HepG2 (cell line): ENCODE measurements at regions not wholly inside any gene's neighbourhood (a gene's known extent, or its start where the extent isn't known, plus 50 kb on each side); places are given as distances from the start of the nearest gene placed in this dataset.

Source experiments
- ATAC-seq: fragments of 200-7000 bp; cut with Tn5 transposase; 3 replicates; pipeline ENCODE4 v1.9.1; 2020; ENCODE audit warnings: mild to moderate bottlenecking, moderate library complexity
- BruUV-seq: library from RNA; stranded (reverse); fragments of 400-500 nt; replicated peaks from 2 replicates; lab custom pipeline; 2021; lab: Mats Ljungman, UMichigan
- CTCF ChIA-PET: fragments of 300-600 bp; formaldehyde crosslinking; extraction: SDS; loops from one replicate; lab custom pipeline; 2021; ENCODE audit warnings: low total read pairs, inconsistent platforms, low intra/inter-chr PET ratio; lab: Yijun Ruan, JAX
- POLR2A ChIA-PET: fragments of 350-600 bp; sonication (Branson Sonifier 250); formaldehyde crosslinking; loops from one replicate; lab custom pipeline; 2020; ENCODE audit warnings: antibody characterized with exemption, inconsistent platforms; lab: Yijun Ruan, JAX
- DNase-seq: peaks from one replicate; pipeline ENCODE4 v3.0.0-alpha.2; 2015; ENCODE audit warnings: low spot score
- FAIRE-seq: peaks from 3 replicates; lab custom pipeline; 2011; peaks lifted over from hg19 to GRCh38; lab: Jason Lieb, UNC
- H2AFZ ChIP-seq: one replicate; pipeline ENCODE4 v1.6.1; 2011; ENCODE audit warnings: low read length, inconsistent platforms
- H3K27ac ChIP-seq: fragments of 300-600 bp; 3 replicates; pipeline ENCODE4 v1.8.0; 2011; ENCODE audit warnings: mixed run types, mild to moderate bottlenecking, mixed read lengths, low read length, inconsistent platforms; ENCODE audit not compliant: insufficient read depth; ENCODE audit errors: extremely low read length
- H3K27me3 ChIP-seq, 2 experiments: fragments of 200-600 bp in 1 of 2; 2 replicates in 1 of 2; 3 replicates in 1 of 2; pipeline versions ENCODE4 v1.6.0 to v1.8.0; 2011; ENCODE audit warnings: low read length in 2 of 2, mild to moderate bottlenecking in 2 of 2, moderate library complexity in 2 of 2, inconsistent platforms in 1 of 2; ENCODE audit not compliant: insufficient read depth in 2 of 2, control insufficient read depth in 1 of 2
- H3K36me3 ChIP-seq, 2 experiments: fragments of 200-600 bp in 1 of 2; replicated peaks in 1 of 2; 2 replicates in 1 of 2; 3 replicates in 1 of 2; pipeline versions ENCODE4 v1.5.1 to v1.8.0; 2011; ENCODE audit warnings: low read length in 2 of 2, inconsistent platforms in 1 of 2; ENCODE audit not compliant: insufficient read depth in 2 of 2, control insufficient read depth in 1 of 2
- H3K4me1 ChIP-seq: 2 replicates; pipeline ENCODE4 v1.5.1; 2012; ENCODE audit warnings: low read length, inconsistent platforms; ENCODE audit not compliant: insufficient read depth
- H3K4me2 ChIP-seq: 2 replicates; pipeline ENCODE4 v1.6.0; 2011; ENCODE audit warnings: low read depth, low read length, inconsistent platforms
- H3K4me3 ChIP-seq, 3 experiments: fragments of 200-600 bp in 1 of 3; sonication (generic), shearing (Covaris generic) in 1 of 3; replicated peaks in 1 of 3; 2 replicates each; pipeline ENCODE4 v1.5.1; 2011 to 2016; ENCODE audit warnings: low read length in 3 of 3, inconsistent platforms in 2 of 3, low read depth in 2 of 3, mild to moderate bottlenecking in 2 of 3, control low read depth in 1 of 3, mixed read lengths in 1 of 3; ENCODE audit not compliant: insufficient read depth in 1 of 3
- H3K79me2 ChIP-seq: one replicate; pipeline ENCODE4 v1.6.1; 2011; ENCODE audit warnings: low read length, inconsistent platforms; ENCODE audit not compliant: insufficient read depth
- H3K9ac ChIP-seq: 2 replicates; pipeline ENCODE4 v1.6.0; 2011; ENCODE audit warnings: mild to moderate bottlenecking, low read depth, low read length, inconsistent platforms; ENCODE audit not compliant: insufficient read depth
- H3K9me3 ChIP-seq: 2 replicates; pipeline ENCODE4 v1.5.1; 2012; ENCODE audit warnings: mild to moderate bottlenecking, low read length
- H4K20me1 ChIP-seq: 2 replicates; pipeline ENCODE4 v1.6.0; 2011; ENCODE audit warnings: inconsistent platforms, mild to moderate bottlenecking, low read length, moderate library complexity; ENCODE audit not compliant: insufficient read depth
- CENPX ChIP-seq: sonication (generic); formaldehyde crosslinking; IDR thresholded peaks from 2 replicates; pipeline ENCODE4 v1.9.0; 2021; ENCODE audit warnings: mild to moderate bottlenecking, missing genetic modification reagents, moderate library complexity
- NFIC ChIP-seq: IDR thresholded peaks from 2 replicates; pipeline ENCODE4 v1.6.1; 2012; ENCODE audit warnings: mild to moderate bottlenecking, low read length, inconsistent platforms
- NPAS2 ChIP-seq: sonication (generic); formaldehyde crosslinking; IDR thresholded peaks from 2 replicates; pipeline ENCODE4 v1.8.0; 2022; ENCODE audit warnings: mild to moderate bottlenecking, missing genetic modification reagents, borderline replicate concordance
- ZNF644 ChIP-seq: IDR thresholded peaks from 2 replicates; pipeline ENCODE4 v1.6.1; 2016; ENCODE audit warnings: low read depth
- WGBS: methylation state at CpG from one replicate; pipeline ENCODE4 v1.1.6; 2017; ENCODE audit warnings: low lambda C conversion rate; 5-methylcytosine and 5-hydroxymethylcytosine counted together
- in situ Hi-C: cut with HindIII; loops from 2 replicates; pipeline ENCODE4 v1.10.0; 2017; ENCODE audit warnings: low pct_unique_long_range_greater_than_20kb; ENCODE audit not compliant: extremely low pct_ligation_motif_present
- intact Hi-C: fragments of 100-400 bp; cut with micrococcal nuclease; formaldehyde crosslinking; loops from one replicate; pipeline ENCODE4 v1.10.0; 2022; ENCODE audit not compliant: unreplicated experiment
- TF ChIP-seq, protein P1 (sequence below): sonication (generic); formaldehyde crosslinking; IDR thresholded peaks from 2 replicates; pipeline ENCODE4 v1.4.0; 2020; ENCODE audit warnings: missing genetic modification reagents

DNA sequence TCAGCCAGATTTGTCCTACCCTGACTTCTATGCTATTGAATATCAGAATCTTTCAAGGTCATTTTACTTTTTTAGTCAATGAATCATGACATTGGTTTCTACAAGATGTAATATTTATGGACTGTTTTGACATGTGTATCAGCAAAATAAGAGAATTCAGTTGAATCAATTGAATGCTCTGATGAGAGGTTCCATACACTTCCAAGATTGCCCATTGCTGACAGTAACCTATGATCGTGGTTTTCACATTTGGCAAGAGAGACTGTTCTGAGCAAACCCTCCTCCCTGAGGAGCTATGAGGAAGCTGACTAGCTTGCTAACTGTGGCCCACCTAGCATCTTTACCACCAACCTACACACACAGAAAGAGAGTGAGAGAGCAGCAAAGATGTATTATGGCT is 56.7 kb upstream of the FST start:
- no peak overlapping the region for H2AFZ ChIP-seq

More for the DNA sequence above, 56.7 kb upstream of the FST start:
- CTCF ChIA-PET: no interaction called here
- Histone ChIP-seq H3K36me3 (no peaks in the 10 kb centered on the region), H3K27ac (no peak overlapping the region), H3K4me1 (peaks cover 17% of the 10 kb centered on the region), H3K9me3 (no peaks in the 10 kb centered on the region), H4K20me1 (no peaks in the 10 kb centered on the region), H3K9ac (no peak overlapping the region), H3K4me2 (no peak overlapping the region), H3K79me2 (no peaks in the 10 kb centered on the region), H3K27me3 (no peaks in the 10 kb centered on the region), H3K4me3 (no peak overlapping the region)
- POLR2A ChIA-PET: no interaction called here
- no peak for TF ChIP-seq CENPX
- TF ChIP-seq NFIC: no peak
- TF ChIP-seq, protein P1, sequence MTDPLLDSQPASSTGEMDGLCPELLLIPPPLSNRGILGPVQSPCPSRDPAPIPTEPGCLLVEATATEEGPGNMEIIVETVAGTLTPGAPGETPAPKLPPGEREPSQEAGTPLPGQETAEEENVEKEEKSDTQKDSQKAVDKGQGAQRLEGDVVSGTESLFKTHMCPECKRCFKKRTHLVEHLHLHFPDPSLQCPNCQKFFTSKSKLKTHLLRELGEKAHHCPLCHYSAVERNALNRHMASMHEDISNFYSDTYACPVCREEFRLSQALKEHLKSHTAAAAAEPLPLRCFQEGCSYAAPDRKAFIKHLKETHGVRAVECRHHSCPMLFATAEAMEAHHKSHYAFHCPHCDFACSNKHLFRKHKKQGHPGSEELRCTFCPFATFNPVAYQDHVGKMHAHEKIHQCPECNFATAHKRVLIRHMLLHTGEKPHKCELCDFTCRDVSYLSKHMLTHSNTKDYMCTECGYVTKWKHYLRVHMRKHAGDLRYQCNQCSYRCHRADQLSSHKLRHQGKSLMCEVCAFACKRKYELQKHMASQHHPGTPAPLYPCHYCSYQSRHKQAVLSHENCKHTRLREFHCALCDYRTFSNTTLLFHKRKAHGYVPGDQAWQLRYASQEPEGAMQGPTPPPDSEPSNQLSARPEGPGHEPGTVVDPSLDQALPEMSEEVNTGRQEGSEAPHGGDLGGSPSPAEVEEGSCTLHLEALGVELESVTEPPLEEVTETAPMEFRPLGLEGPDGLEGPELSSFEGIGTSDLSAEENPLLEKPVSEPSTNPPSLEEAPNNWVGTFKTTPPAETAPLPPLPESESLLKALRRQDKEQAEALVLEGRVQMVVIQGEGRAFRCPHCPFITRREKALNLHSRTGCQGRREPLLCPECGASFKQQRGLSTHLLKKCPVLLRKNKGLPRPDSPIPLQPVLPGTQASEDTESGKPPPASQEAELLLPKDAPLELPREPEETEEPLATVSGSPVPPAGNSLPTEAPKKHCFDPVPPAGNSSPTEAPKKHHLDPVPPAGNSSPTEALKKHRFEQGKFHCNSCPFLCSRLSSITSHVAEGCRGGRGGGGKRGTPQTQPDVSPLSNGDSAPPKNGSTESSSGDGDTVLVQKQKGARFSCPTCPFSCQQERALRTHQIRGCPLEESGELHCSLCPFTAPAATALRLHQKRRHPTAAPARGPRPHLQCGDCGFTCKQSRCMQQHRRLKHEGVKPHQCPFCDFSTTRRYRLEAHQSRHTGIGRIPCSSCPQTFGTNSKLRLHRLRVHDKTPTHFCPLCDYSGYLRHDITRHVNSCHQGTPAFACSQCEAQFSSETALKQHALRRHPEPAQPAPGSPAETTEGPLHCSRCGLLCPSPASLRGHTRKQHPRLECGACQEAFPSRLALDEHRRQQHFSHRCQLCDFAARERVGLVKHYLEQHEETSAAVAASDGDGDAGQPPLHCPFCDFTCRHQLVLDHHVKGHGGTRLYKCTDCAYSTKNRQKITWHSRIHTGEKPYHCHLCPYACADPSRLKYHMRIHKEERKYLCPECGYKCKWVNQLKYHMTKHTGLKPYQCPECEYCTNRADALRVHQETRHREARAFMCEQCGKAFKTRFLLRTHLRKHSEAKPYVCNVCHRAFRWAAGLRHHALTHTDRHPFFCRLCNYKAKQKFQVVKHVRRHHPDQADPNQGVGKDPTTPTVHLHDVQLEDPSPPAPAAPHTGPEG: no peak
- TF ChIP-seq ZNF644 (CRISPR knock-in tag): no peak
- TF ChIP-seq NPAS2 (CRISPR knock-in tag): no peak
- no peak for DNase-seq
- 0% methylated on average over 1 of the region's 1 CpG for WGBS
- no peak for FAIRE-seq
- no peak for ATAC-seq
- no TSS peak for BruUV-seq
- in situ Hi-C loops: no loop called here
- intact Hi-C loops: no loop called here
